CD4-positive, alpha-beta T cell treated with Interleukin-12 subunit alpha and Interleukin-12 subunit beta, for 1 hour (primary cell): ENCODE measurements at regions not wholly inside any gene's neighbourhood (a gene's known extent, or its start where the extent isn't known, plus 50 kb on each side); places are given as distances from the start of the nearest gene placed in this dataset.
"Not testable (repeated sequence)": the region's sequence is repeated elsewhere in the genome, so short reads cannot be mapped to it uniquely, and the experiment has no call there.

Experiments used
- DNase-seq: peaks from one replicate; pipeline ENCODE4 v3.0.0-alpha.2; 2020

- DNase-seq = no peak
Observed at GRCh38 chr2:88927128-88927527, 235.7 kb downstream of the RPIA start.

- DNase-seq = no peak
Observed at GRCh38 chr2:88930659-88931058, 239.2 kb downstream of the RPIA start.

GRCh38 chr2:88932686-88933085 lies 241.2 kb downstream of the RPIA start:
- DNase-seq = no peak

- DNase-seq = no peak
Observed at GRCh38 chr2:88933091-88933490, 241.6 kb downstream of the RPIA start.

- DNase-seq = no peak
Observed at GRCh38 chr2:88933980-88934379, 242.5 kb downstream of the RPIA start.

GRCh38 chr2:88941178-88941577 lies 249.7 kb downstream of the RPIA start:
- not testable (repeated sequence) for DNase-seq

GRCh38 chr2:88942798-88943197 lies 251.3 kb downstream of the RPIA start:
- DNase-seq = no peak

- DNase-seq = no peak
Observed at GRCh38 chr2:88949336-88949735, 257.9 kb downstream of the RPIA start.

GRCh38 chr2:88950010-88950409 lies 258.5 kb downstream of the RPIA start:
- DNase-seq = no peak

- no peak for DNase-seq
Observed at GRCh38 chr2:88955607-88956006, 264.1 kb downstream of the RPIA start.

- DNase-seq = no peak
Observed at GRCh38 chr2:88959480-88960204, 268.2 kb downstream of the RPIA start.

GRCh38 chr2:88961323-88961722 lies 269.9 kb downstream of the RPIA start:
- DNase-seq = not testable (repeated sequence)

- DNase-seq = no peak
Observed at GRCh38 chr2:88967844-88968243, 276.4 kb downstream of the RPIA start.

GRCh38 chr2:88978011-88978410 lies 286.5 kb downstream of the RPIA start:
- not testable (repeated sequence) for DNase-seq

- not testable (repeated sequence) for DNase-seq
Observed at GRCh38 chr2:88978446-88978845, 287.0 kb downstream of the RPIA start.

- DNase-seq = not testable (repeated sequence)
Observed at GRCh38 chr2:88984079-88984478, 292.6 kb downstream of the RPIA start.

- not testable (repeated sequence) for DNase-seq
Observed at GRCh38 chr2:88986721-88987330, 295.4 kb downstream of the RPIA start.

GRCh38 chr2:88988617-88989016 lies 297.1 kb downstream of the RPIA start:
- DNase-seq = not testable (repeated sequence)

- not testable (repeated sequence) for DNase-seq
Observed at GRCh38 chr2:88992819-88993218, 301.3 kb downstream of the RPIA start.

- DNase-seq = not testable (repeated sequence)
Observed at GRCh38 chr2:88994856-88995255, 303.4 kb downstream of the RPIA start.

GRCh38 chr2:88996588-88996987 lies 305.1 kb downstream of the RPIA start:
- DNase-seq = not testable (repeated sequence)

- DNase-seq = no peak
Observed at GRCh38 chr2:88999365-88999764, 307.9 kb downstream of the RPIA start.

- DNase-seq = no peak
Observed at GRCh38 chr2:89000235-89000634, 308.8 kb downstream of the RPIA start.

GRCh38 chr2:89004238-89004637 lies 312.8 kb downstream of the RPIA start:
- not testable (repeated sequence) for DNase-seq

GRCh38 chr2:89020566-89020965 lies 329.1 kb downstream of the RPIA start:
- DNase-seq = not testable (repeated sequence)
